ENCODE measurements at regions not wholly inside any gene's neighbourhood (a gene's known extent, or its start where the extent isn't known, plus 50 kb on each side); places are given as distances from the start of the nearest gene placed in this dataset.

- no peak for TF ChIP-seq CREB5 (CRISPR knock-in tag; IDR thresholded peaks at IDR 0.05)
- no peak for TF ChIP-seq MYBL2 (IDR thresholded peaks at IDR 0.05; ENCODE audit: low read depth)
- TF ChIP-seq MYBL2 (CRISPR knock-in tag; IDR thresholded peaks at IDR 0.05; ENCODE audit: borderline replicate concordance): no peak
- peak; percentile 97 for TF ChIP-seq HMBOX1 (IDR thresholded peaks at IDR 0.05)
- no peak for TF ChIP-seq NR3C1 (CRISPR knock-in tag; IDR thresholded peaks at IDR 0.05)
- TF ChIP-seq USF2 (CRISPR knock-in tag; IDR thresholded peaks at IDR 0.05): no peak
- TF ChIP-seq PRMT5 (CRISPR knock-in tag; IDR thresholded peaks at IDR 0.05): no peak
- TF ChIP-seq HCFC1 (IDR thresholded peaks at IDR 0.05; ENCODE audit: low read depth, low read length): no peak
- TF ChIP-seq ILF3 (IDR thresholded peaks at IDR 0.05; ENCODE audit: borderline replicate concordance): no peak
- no peak for TF ChIP-seq ZNF23 (CRISPR knock-in tag; IDR thresholded peaks at IDR 0.05)
- no peak; the same call in 1 of the 2 replicates for TF ChIP-seq NFE2 (IDR thresholded peaks at IDR 0.05; ENCODE audit: low read depth)
- TF ChIP-seq KDM4B (IDR thresholded peaks at IDR 0.05; ENCODE audit: borderline replicate concordance in 2 of 2, low read depth in 1 of 2): no peak
- no peak for TF ChIP-seq BCLAF1 (IDR thresholded peaks at IDR 0.05; ENCODE audit: borderline replicate concordance in 1 of 2, control insufficient read depth in 1 of 2, low read depth in 2 of 2, low read length in 1 of 2)
- no peak for TF ChIP-seq PURB (CRISPR knock-in tag; IDR thresholded peaks at IDR 0.05; ENCODE audit: low read depth)
- no peak for TF ChIP-seq PRDM10 (IDR thresholded peaks at IDR 0.05; ENCODE audit: partially characterized antibody)
Measured at GRCh38 chr15:34654625-34655024, 71.2 kb upstream of the GOLGA8B start (continued).
